HPDE6-E6E7 (cell line): ENCODE measurements at regions not wholly inside any gene's neighbourhood (a gene's known extent, or its start where the extent isn't known, plus 50 kb on each side); places are given as distances from the start of the nearest gene placed in this dataset.

Source experiments
- DNase-seq: peaks from one replicate; pipeline ENCODE4 v3.0.0; 2011; ENCODE audit warnings: missing footprints; ENCODE audit errors: extremely low spot score

DNA sequence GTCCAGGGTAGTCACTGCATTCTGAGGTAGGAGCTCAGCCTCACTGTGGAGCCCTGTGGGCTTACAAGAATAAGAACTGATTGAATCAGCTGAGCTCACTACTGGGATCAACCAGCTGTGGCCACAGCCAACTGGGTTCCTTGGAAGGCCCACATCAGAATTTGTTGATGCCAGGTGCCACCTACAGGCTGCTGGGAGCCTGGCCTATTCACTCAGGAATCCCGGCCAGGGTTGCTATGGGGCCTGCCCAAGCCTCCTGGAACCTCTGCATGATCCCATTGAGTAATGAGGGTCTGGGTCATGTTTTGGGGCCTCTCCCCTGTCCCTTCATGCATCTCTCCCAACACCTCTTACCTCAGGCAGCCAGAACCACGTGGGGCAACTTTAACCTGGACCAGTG is 53.9 kb upstream of the KIAA1210 start:
- DNase-seq, result peak; percentile 6

DNA sequence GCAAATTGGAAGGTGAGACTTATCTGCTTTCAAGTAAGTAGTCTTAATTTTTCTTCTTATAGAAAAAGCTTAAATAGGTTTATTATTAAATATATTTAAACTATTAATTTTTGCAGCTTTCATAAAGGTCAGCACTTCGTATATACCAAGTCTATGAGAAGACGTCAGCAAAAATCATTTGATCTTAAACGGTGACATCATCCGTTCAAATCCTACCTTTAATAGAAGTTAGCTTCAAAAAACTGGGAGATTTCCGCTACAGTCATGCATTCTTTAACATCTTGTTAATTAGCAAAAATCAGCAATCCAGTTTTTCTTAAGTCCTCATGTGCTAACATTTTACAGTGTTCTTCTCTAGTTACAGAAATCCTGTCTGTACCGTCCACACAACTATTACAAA is 49.9 kb upstream of the PGRMC1 start:
- no peak for DNase-seq
